CD4-positive, alpha-beta T cell (primary cell): ENCODE measurements at regions not wholly inside any gene's neighbourhood (a gene's known extent, or its start where the extent isn't known, plus 50 kb on each side); places are given as distances from the start of the nearest gene placed in this dataset.

ENCODE experiments used
- ATAC-seq: fragments of 200-7000 bp; cut with Tn5 transposase; one replicate; pipeline ENCODE4 v1.10.0; 2022; ENCODE audit warnings: mild to moderate bottlenecking; ENCODE audit not compliant: poor library complexity
- CTCF ChIA-PET: fragments of 350-600 bp; sonication (Branson Sonifier 250); formaldehyde crosslinking; loops from one replicate; lab custom pipeline; 2021; ENCODE audit warnings: antibody characterized with exemption, inconsistent platforms; lab: Charles Lee
- POLR2A ChIA-PET: fragments of 350-600 bp; sonication (Branson Sonifier 250); formaldehyde crosslinking; loops from one replicate; lab custom pipeline; 2021; ENCODE audit warnings: antibody characterized with exemption, inconsistent platforms; lab: Charles Lee
- DNase-seq, 14 experiments: peaks; one replicate each; pipeline ENCODE4 v3.0.0-alpha.2; 2013 to 2020; ENCODE audit warnings: mixed read lengths in 2 of 14
- H3K27ac ChIP-seq, 2 donors: one replicate each; pipeline versions ENCODE4 v1.5.1 to v1.7.0; 2013; ENCODE audit warnings: low read length in 2 of 2, low read depth in 1 of 2, mild to moderate bottlenecking in 1 of 2
- H3K27me3 ChIP-seq, 2 experiments: 1 replicate in 1 of 2; 2 replicates in 1 of 2; pipeline versions ENCODE4 v1.6.1 to v1.7.0; 2013; ENCODE audit warnings: low read length in 2 of 2, control low read depth in 1 of 2, mild to moderate bottlenecking in 1 of 2, moderate library complexity in 1 of 2; ENCODE audit not compliant: insufficient read depth in 2 of 2, control insufficient read depth in 1 of 2
- H3K36me3 ChIP-seq: one replicate; pipeline ENCODE4 v1.6.1; 2013; ENCODE audit warnings: low read length, control low read depth; ENCODE audit not compliant: insufficient read depth
- H3K4me1 ChIP-seq: one replicate; pipeline ENCODE4 v1.6.1; 2013; ENCODE audit warnings: low read length, control low read depth; ENCODE audit not compliant: insufficient read depth
- H3K4me3 ChIP-seq: one replicate; pipeline ENCODE4 v1.5.1; 2013; ENCODE audit warnings: mild to moderate bottlenecking, low read length, moderate library complexity
- H3K9me3 ChIP-seq, 2 experiments: 1 replicate in 1 of 2; 2 replicates in 1 of 2; pipeline versions ENCODE4 v1.6.1 to v1.7.0; 2013; ENCODE audit warnings: low read length in 2 of 2, mild to moderate bottlenecking in 2 of 2, control low read depth in 1 of 2, moderate library complexity in 1 of 2; ENCODE audit not compliant: control insufficient read depth in 1 of 2, insufficient read depth in 1 of 2
- H3K27ac Mint-ChIP-seq: one replicate; pipeline ENCODE4 v1.8.0; 2020; ENCODE audit warnings: mixed read lengths
- H3K27me3 Mint-ChIP-seq: one replicate; pipeline ENCODE4 v1.8.0; 2021; ENCODE audit warnings: mixed read lengths
- H3K36me3 Mint-ChIP-seq: one replicate; pipeline ENCODE4 v1.8.0; 2021; ENCODE audit warnings: low read depth, mixed read lengths
- H3K4me1 Mint-ChIP-seq: one replicate; pipeline ENCODE4 v1.8.0; 2021; ENCODE audit warnings: low read depth, mixed read lengths
- H3K4me3 Mint-ChIP-seq: one replicate; pipeline ENCODE4 v1.8.0; 2020; ENCODE audit warnings: mild to moderate bottlenecking, mixed read lengths
- H3K9me3 Mint-ChIP-seq: one replicate; pipeline ENCODE4 v1.8.0; 2020; ENCODE audit warnings: mixed read lengths
- CTCF ChIP-seq: fragments of 200-600 bp; IDR thresholded peaks from one replicate; pipeline ENCODE4 v1.8.0; 2022; ENCODE audit warnings: antibody characterized with exemption, mild to moderate bottlenecking
- intact Hi-C, 2 experiments: fragments of 100-400 bp; cut with DNase I in 1 of 2; cut with micrococcal nuclease in 1 of 2; formaldehyde crosslinking; loops; one replicate each; pipeline versions ENCODE4 v1.15.1 to v1.9.0; 2023 to 2025; cut with DNase I, micrococcal nuclease

DNA sequence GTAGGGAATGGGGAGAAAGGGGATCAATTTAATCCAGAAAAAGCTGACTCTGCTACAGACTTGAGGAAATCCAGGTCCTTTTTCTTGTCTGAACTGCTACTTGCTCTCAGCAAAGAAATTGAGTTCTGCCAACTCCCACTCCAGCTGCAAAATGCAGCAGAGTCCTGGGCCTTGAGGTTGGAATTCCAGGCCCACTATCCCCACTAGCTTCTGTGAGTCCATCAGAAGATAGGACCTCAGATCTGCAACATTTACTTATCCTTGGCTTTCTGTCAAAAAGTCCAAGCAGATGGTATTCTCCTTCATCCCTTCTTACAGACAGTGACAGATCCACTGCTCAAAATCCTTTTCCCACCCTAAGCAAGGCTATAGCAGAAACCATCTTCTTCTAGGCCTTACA lies 219.2 kb downstream of the ARHGAP12 start:
- Mint-ChIP-seq H3K36me3 (peaks cover 5% of the 10 kb centered on the region), H3K27ac (no peak overlapping the region), H3K9me3 (peaks cover 11% of the 10 kb centered on the region), H3K4me3 (no peak overlapping the region), H3K4me1 (peaks cover 16% of the 10 kb centered on the region), H3K27me3 (no peaks in the 10 kb centered on the region)
- no peak for DNase-seq
- intact Hi-C loops, result no loop called here
- CTCF ChIA-PET, result no interaction called here
- ATAC-seq, result no peak
- no peak overlapping the region for H3K4me3 ChIP-seq
- no peaks in the 10 kb centered on the region for H3K36me3 ChIP-seq
- H3K27me3 ChIP-seq, result no peaks in the 10 kb centered on the region
- H3K9me3 ChIP-seq, result peaks cover 3 to 9% of the 10 kb centered on the region in 2 experiments
- H3K27ac ChIP-seq, result no peak overlapping the region
- POLR2A ChIA-PET, result no interaction called here
- TF ChIP-seq CTCF, result no peak
- peaks cover 14% of the 10 kb centered on the region for H3K4me1 ChIP-seq

DNA sequence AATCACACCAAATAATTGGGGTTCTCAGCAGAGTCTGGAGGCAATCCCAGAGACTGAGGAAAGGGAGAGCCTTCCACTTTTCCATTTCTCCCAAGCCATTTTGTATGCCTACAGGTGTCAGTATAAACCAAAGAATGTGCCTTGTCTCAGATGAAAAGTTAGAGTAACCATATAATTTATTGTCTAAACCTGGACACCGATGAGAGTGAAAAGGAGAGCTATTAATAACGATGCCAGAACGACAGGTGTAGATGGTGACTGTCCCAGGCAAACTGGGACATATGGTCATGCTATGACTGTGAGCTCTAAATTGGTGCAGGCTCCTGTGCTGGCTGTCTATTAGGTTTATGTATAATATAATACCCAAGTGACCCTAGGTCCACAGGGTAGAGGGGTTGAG lies 219.6 kb downstream of the ARHGAP12 start:
- no peak overlapping the region for H3K4me3 Mint-ChIP-seq
- H3K4me1 Mint-ChIP-seq, result peaks cover 16% of the 10 kb centered on the region
- ATAC-seq (no peak), DNase-seq (no peak)
- peaks cover 14% of the 10 kb centered on the region for H3K4me1 ChIP-seq
- H3K27me3 Mint-ChIP-seq, result no peaks in the 10 kb centered on the region
- peaks cover 3 to 9% of the 10 kb centered on the region in 2 experiments for H3K9me3 ChIP-seq
- H3K36me3 Mint-ChIP-seq, result peaks cover 5% of the 10 kb centered on the region
- H3K27me3 ChIP-seq, result no peaks in the 10 kb centered on the region
- H3K27ac Mint-ChIP-seq, result no peak overlapping the region
- no peak overlapping the region for H3K4me3 ChIP-seq
- H3K36me3 ChIP-seq, result no peaks in the 10 kb centered on the region
- no peak for TF ChIP-seq CTCF
- intact Hi-C loops, result no loop called here
- no peak overlapping the region for H3K27ac ChIP-seq
- H3K9me3 Mint-ChIP-seq, result peaks cover 11% of the 10 kb centered on the region
- ChIA-PET POLR2A (no interaction called here), CTCF (no interaction called here)

- no peak overlapping the region for H3K4me3 ChIP-seq
- peaks cover 5% of the 10 kb centered on the region for H3K36me3 Mint-ChIP-seq
- H3K4me1 Mint-ChIP-seq, result peaks cover 16% of the 10 kb centered on the region
- intact Hi-C loops, result no loop called here
- POLR2A ChIA-PET, result interaction anchor here (0.6 kb wide), 1 partner anchor 840 kb away, joined by 3 read pairs; no protein-coding TSS in a partner anchor
- no peaks in the 10 kb centered on the region for H3K36me3 ChIP-seq
- H3K9me3 ChIP-seq, result peaks cover 3 to 9% of the 10 kb centered on the region in 2 experiments
- no peak overlapping the region for H3K27ac ChIP-seq
- peaks cover 11% of the 10 kb centered on the region for H3K9me3 Mint-ChIP-seq
- no peak for ATAC-seq
- H3K27ac Mint-ChIP-seq, result no peak overlapping the region
- H3K4me3 Mint-ChIP-seq, result no peak overlapping the region
- no peak for TF ChIP-seq CTCF
- H3K4me1 ChIP-seq, result peaks cover 14% of the 10 kb centered on the region
- no peaks in the 10 kb centered on the region for H3K27me3 ChIP-seq
- DNase-seq, result no peak
- no peaks in the 10 kb centered on the region for H3K27me3 Mint-ChIP-seq
- CTCF ChIA-PET, result no interaction called here
These were observed 220.2 kb downstream of the ARHGAP12 start for GRCh38 chr10:31708474-31708873.
